GM12878 (cell line): ENCODE measurements at regions not wholly inside any gene's neighbourhood (a gene's known extent, or its start where the extent isn't known, plus 50 kb on each side); places are given as distances from the start of the nearest gene placed in this dataset.

Experiments used
- ATAC-seq: fragments of 200-7000 bp; cut with Tn5 transposase; 3 replicates; pipeline ENCODE4 v1.9.1; 2020; ENCODE audit warnings: mild to moderate bottlenecking, moderate library complexity
- BruUV-seq: library from RNA; stranded (reverse); fragments of 400-500 nt; replicated peaks from 2 replicates; lab custom pipeline; 2021; lab: Mats Ljungman, UMichigan
- CTCF ChIA-PET: fragments of 300-600 bp; sonication (Branson Sonifier 250); formaldehyde crosslinking; extraction: SDS; loops from one replicate; lab custom pipeline; 2021; ENCODE audit warnings: inconsistent platforms; lab: Yijun Ruan, JAX
- POLR2A ChIA-PET: fragments of 350-600 bp; formaldehyde crosslinking; extraction: SDS; loops from one replicate; lab custom pipeline; 2021; ENCODE audit warnings: inconsistent platforms; lab: Charles Lee
- RAD21 ChIA-PET: fragments of 300-600 bp; sonication (Branson Sonifier 250); formaldehyde crosslinking; loops from one replicate; lab custom pipeline; 2023; ENCODE audit warnings: antibody characterized with exemption; ENCODE audit not compliant: unreplicated experiment; lab: Charles Lee
- SMC1A ChIA-PET: fragments of 300-600 bp; sonication (Branson Sonifier 250); formaldehyde crosslinking; loops from one replicate; lab custom pipeline; 2023; ENCODE audit not compliant: unreplicated experiment, uncharacterized antibody; lab: Charles Lee
- DNase-seq: peaks from one replicate; pipeline ENCODE4 v3.0.0-alpha.2; 2011; ENCODE audit warnings: low read depth, low spot score
- FAIRE-seq: peaks from 3 replicates; lab custom pipeline; 2011; peaks lifted over from hg19 to GRCh38; lab: Jason Lieb, UNC
- H2AFZ ChIP-seq: 2 replicates; pipeline ENCODE4 v1.6.0; 2011; ENCODE audit warnings: low read depth, low read length, control low read depth; ENCODE audit not compliant: control insufficient read depth
- H3K27ac ChIP-seq: 2 replicates; pipeline ENCODE4 v1.5.1; 2011; ENCODE audit warnings: control low read depth; ENCODE audit not compliant: control insufficient read depth, insufficient read depth
- H3K27me3 ChIP-seq, 2 experiments: replicated peaks in 1 of 2; 2 replicates each; pipeline versions ENCODE4 v1.6.0 to v1.6.1; 2011; ENCODE audit warnings: low read length in 1 of 2; ENCODE audit not compliant: control insufficient read depth in 2 of 2, insufficient read depth in 2 of 2
- H3K36me3 ChIP-seq, 2 experiments: 2 replicates each; pipeline ENCODE4 v1.5.1; 2011; ENCODE audit warnings: low read length in 1 of 2; ENCODE audit not compliant: control insufficient read depth in 2 of 2, insufficient read depth in 2 of 2
- H3K4me1 ChIP-seq: 2 replicates; pipeline ENCODE4 v1.6.1; 2011; ENCODE audit warnings: mild to moderate bottlenecking, low read length, moderate library complexity, mixed read lengths; ENCODE audit not compliant: control insufficient read depth, insufficient read depth
- H3K4me2 ChIP-seq: 2 replicates; pipeline ENCODE4 v1.6.0; 2011; ENCODE audit warnings: control low read depth; ENCODE audit not compliant: control insufficient read depth, insufficient read depth
- H3K4me3 ChIP-seq: fragments of 200-600 bp; sonication (generic); 2 replicates; pipeline ENCODE4 v1.5.1; 2016
- H3K79me2 ChIP-seq: 2 replicates; pipeline ENCODE4 v1.6.0; 2011; ENCODE audit warnings: low read length; ENCODE audit not compliant: control insufficient read depth, insufficient read depth
- H3K9ac ChIP-seq: 2 replicates; pipeline ENCODE4 v1.8.0; 2011; ENCODE audit warnings: low read length, control low read depth, mixed read lengths; ENCODE audit not compliant: control insufficient read depth, insufficient read depth
- H3K9me3 ChIP-seq: replicated peaks from 3 replicates; pipeline ENCODE4 v1.5.1; 2011; ENCODE audit warnings: mild to moderate bottlenecking, low read length; ENCODE audit not compliant: control insufficient read depth, insufficient read depth
- H4K20me1 ChIP-seq: 2 replicates; pipeline ENCODE4 v1.6.0; 2011; ENCODE audit not compliant: control insufficient read depth, insufficient read depth
- CREB1 ChIP-seq: IDR thresholded peaks from 2 replicates; pipeline ENCODE4 v1.6.1; 2012; ENCODE audit warnings: low read depth, mild to moderate bottlenecking, inconsistent platforms
- JUND ChIP-seq: IDR thresholded peaks from 2 replicates; pipeline ENCODE4 v1.6.1; 2012; ENCODE audit warnings: low read depth, mild to moderate bottlenecking, low read length, improper control_type of control experiment, moderate library complexity
- MYC ChIP-seq: IDR thresholded peaks from 2 replicates; pipeline ENCODE4 v1.6.1; 2011; ENCODE audit warnings: mild to moderate bottlenecking, low read length, moderate library complexity, inconsistent platforms; ENCODE audit not compliant: insufficient read depth, insufficient replicate concordance, insufficient read length, severe bottlenecking
- PAX8 ChIP-seq: fragments of 450-650 bp; IDR thresholded peaks from 2 replicates; pipeline ENCODE4 v1.6.1; 2017; ENCODE audit warnings: mild to moderate bottlenecking, moderate library complexity
- RAD21 ChIP-seq: IDR thresholded peaks from 2 replicates; pipeline ENCODE4 v1.6.1; 2011; ENCODE audit warnings: mild to moderate bottlenecking, low read depth, low read length, moderate library complexity; ENCODE audit not compliant: insufficient read depth
- WGBS: methylation state at CpG from one replicate; pipeline ENCODE4 v1.1.6; 2016; ENCODE audit warnings: low lambda C conversion rate; ENCODE audit not compliant: insufficient replicate concordance, insufficient coverage; ENCODE audit errors: missing lambda C conversion rate; 5-methylcytosine and 5-hydroxymethylcytosine counted together
- in situ Hi-C: fragments of 300-500 bp; cut with MboI; formaldehyde crosslinking; loops from 9 replicates; pipeline ENCODE4 v1.14.3; 2018; ENCODE audit warnings: mixed read lengths
- intact Hi-C: fragments of 100-400 bp; cut with micrococcal nuclease; formaldehyde crosslinking; loops from one replicate; pipeline ENCODE4 v1.14.2; 2022; ENCODE audit not compliant: unreplicated experiment
- TF ChIP-seq, protein P1 (sequence below): fragments of 450-650 bp; IDR thresholded peaks from 2 replicates; pipeline ENCODE4 v1.6.1; 2017; ENCODE audit warnings: mild to moderate bottlenecking
- TF ChIP-seq, protein P2 (sequence below), 3 experiments: IDR thresholded peaks in 2 of 3; conservative IDR thresholded peaks in 1 of 3; 2 replicates each; pipeline ENCODE4 v1.5.1; 2011; ENCODE audit warnings: low read depth in 3 of 3, low read length in 3 of 3, mild to moderate bottlenecking in 3 of 3, control low read depth in 2 of 3, moderate library complexity in 2 of 3, inconsistent platforms in 1 of 3, mixed read lengths in 1 of 3; ENCODE audit not compliant: control insufficient read depth in 2 of 3, insufficient read depth in 1 of 3; ENCODE audit errors: extremely low read depth in 1 of 3

DNA sequence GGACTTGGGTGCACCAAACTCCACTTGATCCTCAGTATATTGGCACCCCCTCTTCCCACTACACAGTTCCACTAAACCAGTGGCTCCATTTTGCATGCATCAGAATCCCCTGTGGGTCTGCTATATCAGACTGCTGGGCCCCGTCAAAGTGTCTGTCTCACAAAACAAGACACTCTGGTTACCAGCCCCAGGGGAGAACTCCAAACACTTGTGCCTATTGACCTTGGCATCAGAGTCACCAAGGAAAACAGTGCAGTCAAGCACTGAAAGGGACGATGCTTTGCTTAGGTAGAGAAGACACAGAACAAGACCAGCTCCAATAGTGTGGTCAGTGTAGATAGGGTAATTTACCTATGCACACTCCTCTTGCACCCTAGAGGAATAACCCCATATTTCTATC, 205.8 kb upstream of the RAI14 start (continued):
- TF ChIP-seq, protein P1, sequence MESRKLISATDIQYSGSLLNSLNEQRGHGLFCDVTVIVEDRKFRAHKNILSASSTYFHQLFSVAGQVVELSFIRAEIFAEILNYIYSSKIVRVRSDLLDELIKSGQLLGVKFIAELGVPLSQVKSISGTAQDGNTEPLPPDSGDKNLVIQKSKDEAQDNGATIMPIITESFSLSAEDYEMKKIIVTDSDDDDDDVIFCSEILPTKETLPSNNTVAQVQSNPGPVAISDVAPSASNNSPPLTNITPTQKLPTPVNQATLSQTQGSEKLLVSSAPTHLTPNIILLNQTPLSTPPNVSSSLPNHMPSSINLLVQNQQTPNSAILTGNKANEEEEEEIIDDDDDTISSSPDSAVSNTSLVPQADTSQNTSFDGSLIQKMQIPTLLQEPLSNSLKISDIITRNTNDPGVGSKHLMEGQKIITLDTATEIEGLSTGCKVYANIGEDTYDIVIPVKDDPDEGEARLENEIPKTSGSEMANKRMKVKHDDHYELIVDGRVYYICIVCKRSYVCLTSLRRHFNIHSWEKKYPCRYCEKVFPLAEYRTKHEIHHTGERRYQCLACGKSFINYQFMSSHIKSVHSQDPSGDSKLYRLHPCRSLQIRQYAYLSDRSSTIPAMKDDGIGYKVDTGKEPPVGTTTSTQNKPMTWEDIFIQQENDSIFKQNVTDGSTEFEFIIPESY = no peak
- TF ChIP-seq PAX8 = no peak

DNA sequence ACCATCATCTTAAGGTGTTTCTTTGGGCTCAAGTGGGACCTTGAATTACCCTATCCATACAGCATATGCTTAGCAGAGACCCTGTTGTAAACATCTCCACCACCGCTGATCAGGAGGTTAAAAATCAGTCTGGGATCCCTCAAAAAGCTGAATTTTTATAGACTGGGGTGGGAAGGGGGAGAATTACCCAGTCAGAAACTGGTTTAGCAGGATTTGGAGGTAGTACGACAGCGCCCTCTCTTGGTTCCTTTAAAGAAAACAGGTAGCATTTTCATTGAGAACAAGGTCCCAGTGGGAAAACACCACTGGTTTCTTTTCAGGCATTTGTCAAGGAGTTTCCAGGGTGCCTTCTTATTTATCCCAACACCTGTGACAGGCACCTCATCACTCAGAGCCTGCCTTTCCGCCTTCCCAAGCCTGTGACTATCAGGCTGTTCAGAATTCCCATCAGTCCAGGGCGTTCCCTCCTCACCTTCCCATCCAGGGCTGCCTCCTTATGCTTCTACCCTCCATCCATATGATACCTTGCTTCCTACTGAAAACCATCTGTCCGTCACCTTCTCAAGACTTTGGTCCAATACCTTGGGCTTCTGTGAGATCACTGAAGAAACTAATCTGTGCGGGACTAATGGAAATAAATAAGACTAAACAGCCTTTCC, 203.8 kb upstream of the RAI14 start:
- FAIRE-seq = no peak
- CTCF ChIA-PET = no interaction called here
- no peak for ATAC-seq
- Histone ChIP-seq H3K4me1 (no peaks in the 10 kb centered on the region), H3K9ac (no peak overlapping the region), H3K9me3 (no peaks in the 10 kb centered on the region), H3K27me3 (no peaks in the 10 kb centered on the region; a peak in 1 of 4 replicates), H3K36me3 (no peaks in the 10 kb centered on the region), H3K79me2 (no peaks in the 10 kb centered on the region), H3K4me3 (no peak overlapping the region), H3K4me2 (no peak overlapping the region), H4K20me1 (no peaks in the 10 kb centered on the region), H2AFZ (no peak overlapping the region), H3K27ac (no peak overlapping the region)
- no TSS peak for BruUV-seq
- 30% methylated on average over 7 of the region's 7 CpGs for WGBS
- in situ Hi-C loops (loop anchor here (25.0 kb wide), 1 partner anchor 1015 kb away; the partner anchor contains the start of gene TARS1), intact Hi-C loops (no loop called here)
- SMC1A ChIA-PET = interaction anchor here (1.0 kb wide), 1 partner anchor 36 kb away, joined by 3 read pairs; no protein-coding TSS in a partner anchor
- no peak for DNase-seq
- POLR2A ChIA-PET = no interaction called here
- TF ChIP-seq RAD21 (peak; percentile 52; the same call in 1 of the 2 replicates), CREB1 (no peak), MYC (no peak), JUND (no peak)
- TF ChIP-seq, protein P2, sequence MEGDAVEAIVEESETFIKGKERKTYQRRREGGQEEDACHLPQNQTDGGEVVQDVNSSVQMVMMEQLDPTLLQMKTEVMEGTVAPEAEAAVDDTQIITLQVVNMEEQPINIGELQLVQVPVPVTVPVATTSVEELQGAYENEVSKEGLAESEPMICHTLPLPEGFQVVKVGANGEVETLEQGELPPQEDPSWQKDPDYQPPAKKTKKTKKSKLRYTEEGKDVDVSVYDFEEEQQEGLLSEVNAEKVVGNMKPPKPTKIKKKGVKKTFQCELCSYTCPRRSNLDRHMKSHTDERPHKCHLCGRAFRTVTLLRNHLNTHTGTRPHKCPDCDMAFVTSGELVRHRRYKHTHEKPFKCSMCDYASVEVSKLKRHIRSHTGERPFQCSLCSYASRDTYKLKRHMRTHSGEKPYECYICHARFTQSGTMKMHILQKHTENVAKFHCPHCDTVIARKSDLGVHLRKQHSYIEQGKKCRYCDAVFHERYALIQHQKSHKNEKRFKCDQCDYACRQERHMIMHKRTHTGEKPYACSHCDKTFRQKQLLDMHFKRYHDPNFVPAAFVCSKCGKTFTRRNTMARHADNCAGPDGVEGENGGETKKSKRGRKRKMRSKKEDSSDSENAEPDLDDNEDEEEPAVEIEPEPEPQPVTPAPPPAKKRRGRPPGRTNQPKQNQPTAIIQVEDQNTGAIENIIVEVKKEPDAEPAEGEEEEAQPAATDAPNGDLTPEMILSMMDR (IDR thresholded peaks at IDR 0.05 in 2 of 3, conservative IDR thresholded peaks at IDR 0.05 in 1 of 3; ENCODE audit: control insufficient read depth in 2 of 3, extremely low read depth in 1 of 3, insufficient read depth in 1 of 3, low read depth in 3 of 3, low read length in 3 of 3) = peak in 1 of 3 experiments; percentile 20; a peak in 1 of 6 replicates
- RAD21 ChIA-PET = no interaction called here
